ENCODE measurements at regions not wholly inside any gene's neighbourhood (a gene's known extent, or its start where the extent isn't known, plus 50 kb on each side); places are given as distances from the start of the nearest gene placed in this dataset.

GRCh38 chr13:110010404-110011138 is 224.2 kb upstream of the IRS2 start:
- no peak overlapping the region for H3K9ac ChIP-seq (ENCODE audit: low read length in 2 of 2)
- H3K27me3 ChIP-seq (ENCODE audit: control insufficient read depth in 1 of 2, insufficient read depth in 2 of 2, low read length in 2 of 2) = peaks cover 0 to 3% of the 10 kb centered on the region in 2 donors
- H3K4me1 ChIP-seq (ENCODE audit: control insufficient read depth, insufficient read depth, low read length) = peaks cover 3% of the 10 kb centered on the region
- no peaks in the 10 kb centered on the region for H3K36me3 ChIP-seq (ENCODE audit: control insufficient read depth in 2 of 2, insufficient read depth in 2 of 2, low read length in 2 of 2)
- no peaks in the 10 kb centered on the region for H3K9me3 ChIP-seq (ENCODE audit: control insufficient read depth in 2 of 2, low read length in 2 of 2)
- no peak overlapping the region for H3K4me3 ChIP-seq (ENCODE audit: low read length in 2 of 2)
- no peak overlapping the region for H3K27ac ChIP-seq (ENCODE audit: low read length)

GRCh38 chr13:110008816-110009215 is 222.4 kb upstream of the IRS2 start:
- Histone ChIP-seq H3K9me3 (ENCODE audit: control insufficient read depth in 2 of 2, low read length in 2 of 2) (no peaks in the 10 kb centered on the region), H3K4me1 (ENCODE audit: control insufficient read depth, insufficient read depth, low read length) (peaks cover 3% of the 10 kb centered on the region), H3K4me3 (ENCODE audit: low read length in 2 of 2) (no peak overlapping the region), H3K9ac (ENCODE audit: low read length in 2 of 2) (no peak overlapping the region), H3K27me3 (ENCODE audit: control insufficient read depth in 1 of 2, insufficient read depth in 2 of 2, low read length in 2 of 2) (peaks cover 0 to 3% of the 10 kb centered on the region in 2 donors), H3K27ac (ENCODE audit: low read length) (no peak overlapping the region), H3K36me3 (ENCODE audit: control insufficient read depth in 2 of 2, insufficient read depth in 2 of 2, low read length in 2 of 2) (no peaks in the 10 kb centered on the region)

- Histone ChIP-seq H3K36me3 (ENCODE audit: control insufficient read depth in 2 of 2, insufficient read depth in 2 of 2, low read length in 2 of 2) (no peaks in the 10 kb centered on the region), H3K4me3 (ENCODE audit: low read length in 2 of 2) (no peak overlapping the region), H3K9ac (ENCODE audit: low read length in 2 of 2) (no peak overlapping the region), H3K27me3 (ENCODE audit: control insufficient read depth in 1 of 2, insufficient read depth in 2 of 2, low read length in 2 of 2) (peaks cover 0 to 3% of the 10 kb centered on the region in 2 donors), H3K9me3 (ENCODE audit: control insufficient read depth in 2 of 2, low read length in 2 of 2) (no peaks in the 10 kb centered on the region), H3K27ac (ENCODE audit: low read length) (no peak overlapping the region), H3K4me1 (ENCODE audit: control insufficient read depth, insufficient read depth, low read length) (peaks cover 3% of the 10 kb centered on the region)
These were observed 219.9 kb upstream of the IRS2 start for GRCh38 chr13:110006304-110006703.

DNA sequence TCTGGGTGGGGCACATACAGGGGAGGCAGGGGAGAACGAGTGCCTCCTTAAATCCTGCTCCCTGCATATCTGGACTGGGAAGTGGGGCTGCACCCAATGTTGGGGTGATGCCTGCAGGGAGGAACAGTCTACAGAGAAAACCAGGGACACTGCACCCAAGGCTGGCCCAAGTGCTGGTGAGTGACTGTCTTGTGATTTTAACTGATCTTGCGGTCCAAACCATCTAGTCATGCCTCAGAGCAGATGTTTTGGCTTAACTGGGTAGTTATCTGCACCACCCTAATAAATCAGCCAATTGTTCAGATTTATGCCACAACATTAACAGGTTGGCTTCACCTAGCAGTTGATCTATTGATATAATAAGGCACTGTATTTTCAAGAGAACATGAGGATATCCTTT is 219.2 kb upstream of the IRS2 start:
- no peak overlapping the region for H3K4me3 ChIP-seq (ENCODE audit: low read length in 2 of 2)
- peaks cover 3% of the 10 kb centered on the region for H3K4me1 ChIP-seq (ENCODE audit: control insufficient read depth, insufficient read depth, low read length)
- H3K36me3 ChIP-seq (ENCODE audit: control insufficient read depth in 2 of 2, insufficient read depth in 2 of 2, low read length in 2 of 2) = no peaks in the 10 kb centered on the region
- no peak overlapping the region for H3K27ac ChIP-seq (ENCODE audit: low read length)
- H3K27me3 ChIP-seq (ENCODE audit: control insufficient read depth in 1 of 2, insufficient read depth in 2 of 2, low read length in 2 of 2) = peaks cover 0 to 3% of the 10 kb centered on the region in 2 donors
- H3K9me3 ChIP-seq (ENCODE audit: control insufficient read depth in 2 of 2, low read length in 2 of 2) = no peaks in the 10 kb centered on the region
- no peak overlapping the region for H3K9ac ChIP-seq (ENCODE audit: low read length in 2 of 2)

- Histone ChIP-seq H3K36me3 (ENCODE audit: control insufficient read depth in 2 of 2, insufficient read depth in 2 of 2, low read length in 2 of 2) (no peaks in the 10 kb centered on the region), H3K4me3 (ENCODE audit: low read length in 2 of 2) (no peak overlapping the region), H3K9ac (ENCODE audit: low read length in 2 of 2) (no peak overlapping the region), H3K27ac (ENCODE audit: low read length) (no peak overlapping the region), H3K4me1 (ENCODE audit: control insufficient read depth, insufficient read depth, low read length) (peaks cover 3% of the 10 kb centered on the region), H3K27me3 (ENCODE audit: control insufficient read depth in 1 of 2, insufficient read depth in 2 of 2, low read length in 2 of 2) (peaks cover 0 to 3% of the 10 kb centered on the region in 2 donors), H3K9me3 (ENCODE audit: control insufficient read depth in 2 of 2, low read length in 2 of 2) (no peaks in the 10 kb centered on the region)
These were observed 218.4 kb upstream of the IRS2 start for GRCh38 chr13:110004814-110005213.

DNA sequence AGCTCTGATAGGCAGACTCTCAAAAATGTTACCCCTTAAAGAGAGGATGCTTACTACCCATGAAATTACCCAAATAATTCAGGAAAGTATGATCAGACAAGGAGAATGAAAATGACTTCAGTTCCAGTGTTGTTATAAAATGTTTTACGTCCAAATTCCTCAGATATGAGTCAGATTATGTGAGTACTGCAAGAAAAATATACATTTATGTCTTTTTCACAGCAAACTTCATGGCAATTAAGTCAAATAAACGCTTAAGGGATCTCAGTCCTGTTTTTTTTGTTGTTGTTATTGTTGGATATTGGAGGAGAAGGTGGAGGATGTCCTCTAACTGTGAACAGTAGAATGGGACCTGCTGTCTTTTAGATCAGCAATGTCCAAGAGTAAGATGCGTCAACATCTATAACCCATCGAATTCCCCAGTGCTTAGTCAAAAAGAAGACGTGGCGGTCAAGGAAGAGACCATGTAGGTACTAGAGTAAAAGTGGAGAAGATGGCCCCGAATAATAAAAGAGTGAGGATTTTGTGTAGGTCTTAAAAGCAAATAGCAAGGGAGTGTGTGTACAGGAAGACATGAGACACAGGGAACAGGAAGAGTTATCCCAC is 215.4 kb upstream of the IRS2 start:
- Histone ChIP-seq H3K4me3 (ENCODE audit: low read length in 2 of 2) (no peak overlapping the region), H3K9me3 (ENCODE audit: control insufficient read depth in 2 of 2, low read length in 2 of 2) (no peaks in the 10 kb centered on the region), H3K27me3 (ENCODE audit: control insufficient read depth in 1 of 2, insufficient read depth in 2 of 2, low read length in 2 of 2) (peaks cover 0 to 3% of the 10 kb centered on the region in 2 donors), H3K4me1 (ENCODE audit: control insufficient read depth, insufficient read depth, low read length) (peaks cover 3% of the 10 kb centered on the region), H3K9ac (ENCODE audit: low read length in 2 of 2) (no peak overlapping the region), H3K36me3 (ENCODE audit: control insufficient read depth in 2 of 2, insufficient read depth in 2 of 2, low read length in 2 of 2) (no peaks in the 10 kb centered on the region), H3K27ac (ENCODE audit: low read length) (no peak overlapping the region)

- Histone ChIP-seq H3K9ac (ENCODE audit: low read length in 2 of 2) (no peak overlapping the region), H3K27me3 (ENCODE audit: control insufficient read depth in 1 of 2, insufficient read depth in 2 of 2, low read length in 2 of 2) (no peaks in the 10 kb centered on the region), H3K4me3 (ENCODE audit: low read length in 2 of 2) (no peak overlapping the region), H3K27ac (ENCODE audit: low read length) (no peak overlapping the region), H3K4me1 (ENCODE audit: control insufficient read depth, insufficient read depth, low read length) (no peaks in the 10 kb centered on the region), H3K36me3 (ENCODE audit: control insufficient read depth in 2 of 2, insufficient read depth in 2 of 2, low read length in 2 of 2) (no peaks in the 10 kb centered on the region), H3K9me3 (ENCODE audit: control insufficient read depth in 2 of 2, low read length in 2 of 2) (no peaks in the 10 kb centered on the region)
These were observed 214.4 kb upstream of the IRS2 start for GRCh38 chr13:110000534-110001345.

DNA sequence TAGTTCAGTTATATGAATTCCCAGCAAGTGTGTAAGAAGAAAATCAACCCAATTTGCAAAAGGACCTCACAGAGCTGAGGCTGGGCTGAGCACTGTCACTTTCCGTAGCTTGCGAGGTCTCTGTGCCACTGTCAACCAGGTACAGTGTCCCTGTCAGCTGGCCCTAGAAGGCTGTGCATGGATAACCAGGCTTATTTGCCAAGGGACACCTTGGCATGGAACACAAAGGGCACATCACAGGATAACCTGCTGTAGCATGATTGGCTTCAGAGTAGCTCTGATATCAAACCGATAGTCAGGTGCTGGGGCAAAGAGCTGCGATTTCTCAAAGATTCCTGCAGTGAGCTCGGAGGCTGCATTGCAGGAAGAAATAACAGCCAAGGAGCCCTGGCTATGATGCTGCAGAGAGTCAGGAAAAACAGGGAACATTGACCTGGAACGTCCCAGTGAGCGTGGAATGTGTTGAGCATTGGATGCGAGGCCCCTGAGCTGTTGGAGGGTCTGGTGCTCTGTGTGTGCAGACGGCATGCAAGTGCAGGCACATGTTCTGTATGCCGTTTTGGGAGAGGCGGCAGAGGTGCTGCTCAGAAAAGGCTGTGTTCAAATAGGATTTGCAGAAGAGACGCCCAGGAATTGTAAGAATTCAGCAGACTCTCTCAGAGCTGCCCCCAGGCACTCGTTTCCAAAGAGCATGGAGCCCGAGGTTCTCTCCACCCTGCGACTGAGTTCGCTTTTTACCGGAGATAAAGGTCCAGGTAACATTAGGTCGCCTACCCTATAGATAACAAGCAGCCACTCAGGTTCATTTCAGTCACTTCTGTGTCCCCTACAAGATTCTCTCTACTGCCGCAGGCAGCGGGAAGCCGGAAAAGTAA is 213.5 kb upstream of the IRS2 start:
- no peaks in the 10 kb centered on the region for H3K9me3 ChIP-seq (ENCODE audit: control insufficient read depth in 2 of 2, low read length in 2 of 2)
- no peaks in the 10 kb centered on the region for H3K36me3 ChIP-seq (ENCODE audit: control insufficient read depth in 2 of 2, insufficient read depth in 2 of 2, low read length in 2 of 2)
- H3K9ac ChIP-seq (ENCODE audit: low read length in 2 of 2) = no peak overlapping the region
- no peak overlapping the region for H3K4me3 ChIP-seq (ENCODE audit: low read length in 2 of 2)
- H3K27me3 ChIP-seq (ENCODE audit: control insufficient read depth in 1 of 2, insufficient read depth in 2 of 2, low read length in 2 of 2) = peaks cover 0 to 3% of the 10 kb centered on the region in 2 donors
- H3K27ac ChIP-seq (ENCODE audit: low read length) = no peak overlapping the region
- H3K4me1 ChIP-seq (ENCODE audit: control insufficient read depth, insufficient read depth, low read length) = no peaks in the 10 kb centered on the region

DNA sequence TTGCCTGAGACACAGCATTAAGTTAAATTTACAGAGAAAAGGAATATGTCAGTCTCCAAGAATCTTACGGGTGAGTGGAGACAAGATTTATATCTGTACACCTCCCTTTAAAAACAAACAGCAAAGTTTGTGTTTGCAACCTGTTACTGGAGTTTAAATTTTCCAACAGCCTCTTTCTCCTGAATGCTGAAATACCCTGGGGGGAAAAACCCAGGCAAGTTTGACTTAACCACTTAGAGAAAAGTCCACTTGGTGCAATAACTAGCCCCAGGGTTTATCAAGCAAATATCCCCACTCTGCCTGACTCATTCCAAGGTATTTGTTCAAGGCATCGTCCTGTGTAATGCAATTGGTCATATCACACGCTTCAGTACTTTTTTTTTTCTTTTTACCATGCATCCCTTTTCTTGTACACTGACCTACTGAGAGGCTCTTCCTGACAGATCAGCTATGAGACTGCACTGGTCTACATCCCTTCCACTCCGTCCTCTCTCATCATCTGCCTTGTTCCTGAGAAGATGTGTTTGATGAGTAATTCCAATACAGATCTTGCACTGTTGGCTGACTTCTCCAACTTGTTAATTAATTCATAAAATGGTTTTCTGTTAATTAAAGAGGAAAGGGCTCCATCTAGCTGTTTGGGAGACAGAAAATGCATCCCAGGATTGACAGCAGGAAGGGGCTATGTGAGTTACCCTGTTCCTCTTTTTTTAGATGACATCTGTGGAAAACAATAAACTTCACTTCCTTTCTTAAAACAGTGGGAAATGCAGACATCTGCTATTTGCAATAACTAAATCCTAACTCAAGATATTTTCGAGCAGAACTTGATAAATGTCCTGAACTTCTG is 212.5 kb upstream of the IRS2 start:
- no peaks in the 10 kb centered on the region for H3K4me1 ChIP-seq (ENCODE audit: control insufficient read depth, insufficient read depth, low read length)
- H3K36me3 ChIP-seq (ENCODE audit: control insufficient read depth in 2 of 2, insufficient read depth in 2 of 2, low read length in 2 of 2) = no peaks in the 10 kb centered on the region
- H3K27me3 ChIP-seq (ENCODE audit: control insufficient read depth in 1 of 2, insufficient read depth in 2 of 2, low read length in 2 of 2) = peaks cover 0 to 3% of the 10 kb centered on the region in 2 donors
- H3K4me3 ChIP-seq (ENCODE audit: low read length in 2 of 2) = no peak overlapping the region
- H3K27ac ChIP-seq (ENCODE audit: low read length) = no peak overlapping the region
- no peaks in the 10 kb centered on the region for H3K9me3 ChIP-seq (ENCODE audit: control insufficient read depth in 2 of 2, low read length in 2 of 2)
- no peak overlapping the region for H3K9ac ChIP-seq (ENCODE audit: low read length in 2 of 2)
